VCaP (cell line): ENCODE measurements at regions not wholly inside any gene's neighbourhood (a gene's known extent, or its start where the extent isn't known, plus 50 kb on each side); places are given as distances from the start of the nearest gene placed in this dataset.
"Not testable (repeated sequence)": the region's sequence is repeated elsewhere in the genome, so short reads cannot be mapped to it uniquely, and the experiment has no call there.

Source experiments
- H3K27ac ChIP-seq: fragments of 450-650 bp; 2 replicates; pipeline ENCODE4 v1.5.1; 2017
- TF ChIP-seq, protein P1 (sequence below): fragments of 450-650 bp; conservative IDR thresholded peaks from 2 replicates; pipeline ENCODE4 v1.5.1; 2017; ENCODE audit warnings: mild to moderate bottlenecking, moderate library complexity

- TF ChIP-seq, protein P1, sequence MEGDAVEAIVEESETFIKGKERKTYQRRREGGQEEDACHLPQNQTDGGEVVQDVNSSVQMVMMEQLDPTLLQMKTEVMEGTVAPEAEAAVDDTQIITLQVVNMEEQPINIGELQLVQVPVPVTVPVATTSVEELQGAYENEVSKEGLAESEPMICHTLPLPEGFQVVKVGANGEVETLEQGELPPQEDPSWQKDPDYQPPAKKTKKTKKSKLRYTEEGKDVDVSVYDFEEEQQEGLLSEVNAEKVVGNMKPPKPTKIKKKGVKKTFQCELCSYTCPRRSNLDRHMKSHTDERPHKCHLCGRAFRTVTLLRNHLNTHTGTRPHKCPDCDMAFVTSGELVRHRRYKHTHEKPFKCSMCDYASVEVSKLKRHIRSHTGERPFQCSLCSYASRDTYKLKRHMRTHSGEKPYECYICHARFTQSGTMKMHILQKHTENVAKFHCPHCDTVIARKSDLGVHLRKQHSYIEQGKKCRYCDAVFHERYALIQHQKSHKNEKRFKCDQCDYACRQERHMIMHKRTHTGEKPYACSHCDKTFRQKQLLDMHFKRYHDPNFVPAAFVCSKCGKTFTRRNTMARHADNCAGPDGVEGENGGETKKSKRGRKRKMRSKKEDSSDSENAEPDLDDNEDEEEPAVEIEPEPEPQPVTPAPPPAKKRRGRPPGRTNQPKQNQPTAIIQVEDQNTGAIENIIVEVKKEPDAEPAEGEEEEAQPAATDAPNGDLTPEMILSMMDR, result no peak
- H3K27ac ChIP-seq, result peak overlapping the region; percentile 99
Observed at GRCh38 chr1:182226618-182227017, 165.0 kb downstream of the GLUL start.

GRCh38 chr1:182225755-182226154 is 164.2 kb upstream of the ZNF648 start:
- not testable (repeated sequence) for H3K27ac ChIP-seq

- H3K27ac ChIP-seq, result not testable (repeated sequence)
Observed at GRCh38 chr1:182221990-182222389, 160.5 kb upstream of the ZNF648 start.

DNA sequence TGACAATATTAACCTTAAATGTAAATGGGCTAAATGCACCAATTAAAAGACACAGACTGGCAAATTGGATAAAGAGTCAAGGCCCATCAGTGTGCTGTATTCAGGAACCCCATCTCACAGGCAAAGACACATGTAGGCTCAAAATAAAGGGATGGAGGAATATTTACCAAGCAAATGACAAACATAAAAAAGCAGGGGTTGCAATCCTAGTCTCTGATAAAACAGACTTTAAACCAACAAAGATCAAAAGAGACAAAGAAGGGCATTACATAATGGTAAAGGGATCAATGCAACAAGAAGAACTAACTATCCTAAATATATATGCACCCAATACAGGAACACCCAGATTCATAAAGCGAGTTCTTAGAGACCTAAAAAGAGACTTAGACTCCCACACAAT is 159.9 kb upstream of the ZNF648 start:
- not testable (repeated sequence) for H3K27ac ChIP-seq

DNA sequence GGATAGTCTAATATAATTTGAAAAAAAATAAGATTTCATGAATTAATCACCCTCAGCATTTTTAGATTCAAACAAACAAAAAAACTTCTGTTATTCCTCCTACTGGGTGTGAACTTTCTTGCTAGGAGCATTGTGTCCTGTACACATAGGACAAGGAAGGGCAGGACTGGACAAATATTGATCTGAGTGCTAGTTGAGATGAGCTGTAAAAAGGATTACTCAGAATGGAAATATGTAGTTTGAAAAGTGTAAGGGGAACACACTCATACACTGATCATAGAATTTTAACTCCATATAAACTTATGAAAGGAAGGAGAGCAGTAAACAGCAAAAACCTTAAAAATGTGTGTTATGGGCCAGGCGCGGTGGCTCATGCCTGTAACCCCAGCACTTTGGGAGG is 156.5 kb upstream of the ZNF648 start:
- no peak overlapping the region for H3K27ac ChIP-seq
- TF ChIP-seq, protein P1, result no peak

- TF ChIP-seq, protein P1, result no peak
- H3K27ac ChIP-seq, result no peak overlapping the region
Observed at GRCh38 chr1:182217071-182217470, 155.6 kb upstream of the ZNF648 start.

- TF ChIP-seq, protein P1, result no peak
- H3K27ac ChIP-seq, result peak overlapping the region; percentile 39
Observed at GRCh38 chr1:182215764-182216163, 154.3 kb upstream of the ZNF648 start.

DNA sequence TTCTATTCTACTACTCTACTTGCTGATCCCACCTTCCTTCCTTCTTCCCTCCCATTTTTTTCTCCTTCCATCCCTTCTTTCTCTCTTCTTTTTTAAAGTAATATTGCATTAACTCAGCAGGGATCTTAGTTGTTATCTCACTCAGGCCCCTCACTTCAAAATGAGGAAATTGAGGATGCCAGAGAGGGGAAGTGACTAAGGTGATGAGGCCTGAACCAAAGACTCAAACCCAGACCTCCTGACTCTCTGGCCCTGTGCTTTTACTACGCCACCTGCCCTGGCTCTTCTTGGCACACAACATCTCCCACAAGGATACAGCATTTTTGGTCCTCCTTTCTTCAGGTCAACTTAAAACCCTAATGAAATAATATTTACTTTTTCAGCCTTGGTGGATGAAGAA is 151.7 kb upstream of the ZNF648 start:
- no peak overlapping the region for H3K27ac ChIP-seq
- TF ChIP-seq, protein P1, result no peak

DNA sequence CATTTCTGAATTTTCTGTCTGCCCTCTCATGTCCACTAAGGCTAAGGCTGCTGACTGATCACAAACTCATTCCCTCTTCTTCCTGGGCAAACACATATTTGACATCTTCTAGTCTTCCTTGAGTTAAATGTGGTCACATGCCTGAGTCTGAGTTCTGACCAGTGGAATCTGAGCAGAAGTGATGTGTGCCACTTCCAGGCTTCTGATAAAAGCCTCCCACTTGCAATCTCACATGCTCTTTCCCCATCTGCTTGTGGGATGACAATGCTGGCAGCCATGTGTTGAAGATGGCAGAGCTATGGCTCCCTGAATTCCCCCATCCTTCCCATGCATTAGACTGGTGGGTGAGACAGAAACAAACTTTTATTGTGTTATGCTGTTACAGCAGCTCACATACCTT is 149.9 kb upstream of the ZNF648 start:
- TF ChIP-seq, protein P1, result no peak
- no peak overlapping the region for H3K27ac ChIP-seq
